COLO668 (cell line): ENCODE measurements at regions not wholly inside any gene's neighbourhood (a gene's known extent, or its start where the extent isn't known, plus 50 kb on each side); places are given as distances from the start of the nearest gene placed in this dataset.

ENCODE experiments used
- DNase-seq: peaks from one replicate; lab custom pipeline; 2025; ENCODE audit not compliant: unreplicated experiment; lab: John Stamatoyannopoulos, UW

- DNase-seq: no peak
These were observed 198.7 kb upstream of the ZNF507 start for GRCh38 chr19:32146664-32147063.

GRCh38 chr19:32150605-32151004, 194.8 kb upstream of the ZNF507 start:
- DNase-seq: no peak

- DNase-seq: no peak
These were observed 191.0 kb upstream of the ZNF507 start for GRCh38 chr19:32154418-32154817.

GRCh38 chr19:32164384-32164992, 180.9 kb upstream of the ZNF507 start:
- DNase-seq: no peak

- no peak for DNase-seq
These were observed 180.3 kb upstream of the ZNF507 start for GRCh38 chr19:32165141-32165540.

- DNase-seq: no peak
These were observed 179.7 kb upstream of the ZNF507 start for GRCh38 chr19:32165750-32166149.

GRCh38 chr19:32166238-32166637, 179.2 kb upstream of the ZNF507 start:
- no peak for DNase-seq

GRCh38 chr19:32168111-32168510, 177.3 kb upstream of the ZNF507 start:
- DNase-seq: no peak

GRCh38 chr19:32168606-32169005, 176.8 kb upstream of the ZNF507 start:
- DNase-seq: no peak

- DNase-seq: no peak
These were observed 173.7 kb upstream of the ZNF507 start for GRCh38 chr19:32171719-32172151.

GRCh38 chr19:32172566-32173160, 172.7 kb upstream of the ZNF507 start:
- no peak for DNase-seq

- no peak for DNase-seq
These were observed 171.6 kb upstream of the ZNF507 start for GRCh38 chr19:32173836-32174235.

GRCh38 chr19:32174386-32175113, 170.9 kb upstream of the ZNF507 start:
- no peak for DNase-seq

- DNase-seq: no peak
These were observed 168.8 kb upstream of the ZNF507 start for GRCh38 chr19:32176591-32176990.

GRCh38 chr19:32177686-32178085, 167.7 kb upstream of the ZNF507 start:
- DNase-seq: no peak

GRCh38 chr19:32178401-32178800, 167.0 kb upstream of the ZNF507 start:
- DNase-seq: no peak

GRCh38 chr19:32178956-32179355, 166.5 kb upstream of the ZNF507 start:
- DNase-seq: no peak

- no peak for DNase-seq
These were observed 164.0 kb upstream of the ZNF507 start for GRCh38 chr19:32181216-32181920.

GRCh38 chr19:32186542-32187330, 158.7 kb upstream of the ZNF507 start:
- DNase-seq: no peak

GRCh38 chr19:32188921-32189320, 156.5 kb upstream of the ZNF507 start:
- no peak for DNase-seq
